NOMO-1 (cell line): ENCODE measurements at regions not wholly inside any gene's neighbourhood (a gene's known extent, or its start where the extent isn't known, plus 50 kb on each side); places are given as distances from the start of the nearest gene placed in this dataset.

ENCODE experiments used
- DNase-seq, 2 experiments: peaks; one replicate each; lab custom pipeline; 2025; ENCODE audit not compliant: unreplicated experiment in 2 of 2; lab: John Stamatoyannopoulos, UW

DNA sequence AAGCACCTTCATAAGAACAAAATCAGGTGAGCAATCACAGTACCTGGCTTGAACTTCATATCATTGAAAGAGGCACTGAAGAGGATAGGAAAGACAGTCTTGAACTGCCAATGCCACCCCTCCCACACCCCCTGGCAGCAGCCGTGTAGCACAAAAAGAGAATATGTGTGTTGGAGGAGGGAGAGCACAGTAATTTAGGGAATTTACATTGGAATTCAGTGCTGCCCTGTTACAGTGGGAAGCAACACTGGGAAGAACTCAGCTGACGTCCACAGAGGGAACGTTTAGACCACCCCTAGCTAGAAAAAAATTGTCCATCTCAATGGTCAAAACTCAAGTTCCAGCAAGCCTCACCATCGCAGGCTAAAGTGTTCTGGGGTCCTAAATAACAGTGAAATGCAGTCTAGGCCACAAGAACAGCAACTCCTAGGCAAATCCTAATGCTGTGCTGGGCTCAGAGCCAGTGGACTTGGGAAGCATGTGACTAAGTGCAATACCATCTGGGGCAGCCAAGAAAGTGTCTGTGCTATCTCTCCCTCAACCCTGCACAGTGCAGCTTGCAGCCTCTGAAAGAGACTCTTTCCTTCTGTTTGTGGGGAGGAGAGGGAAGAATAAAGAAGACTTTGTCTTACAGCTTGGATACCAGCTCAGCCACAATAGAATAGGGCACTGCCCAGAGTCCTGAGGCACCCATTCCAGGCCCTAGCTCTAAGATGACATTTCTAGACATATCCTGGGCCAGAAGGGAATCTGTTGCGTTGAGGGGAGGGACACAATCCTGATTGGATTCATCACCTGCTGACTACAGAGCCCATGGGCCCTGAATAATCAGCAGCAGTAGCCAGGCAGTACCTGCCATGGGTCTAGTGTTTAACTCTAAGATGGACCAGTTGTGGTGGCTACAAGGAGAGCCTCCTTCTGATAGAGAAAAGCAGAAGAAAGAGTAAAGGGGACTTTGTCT, 62.1 kb upstream of the VLDLR start:
- no peak for DNase-seq

- DNase-seq: no peak
These were observed 61.4 kb upstream of the VLDLR start for GRCh38 chr9:2560180-2560579.

- no peak for DNase-seq
These were observed 55.8 kb upstream of the VLDLR start for GRCh38 chr9:2565676-2566340.

- no peak for DNase-seq
These were observed 53.7 kb upstream of the VLDLR start for GRCh38 chr9:2567922-2568321.

GRCh38 chr9:2568689-2569088, 52.9 kb upstream of the VLDLR start:
- DNase-seq: no peak

- DNase-seq: peak; percentile 73 to 83
These were observed 50.7 kb upstream of the VLDLR start for GRCh38 chr9:2570615-2571479.
